ENCODE measurements at regions not wholly inside any gene's neighbourhood (a gene's known extent, or its start where the extent isn't known, plus 50 kb on each side); places are given as distances from the start of the nearest gene placed in this dataset.

GRCh38 chr21:14602382-14602958 is 56.4 kb upstream of the SAMSN1 start:
- Histone ChIP-seq H3K36me3 (ENCODE audit: control insufficient read depth, insufficient read depth, low read length) (no peaks in the 10 kb centered on the region), H3K4me1 (ENCODE audit: control insufficient read depth, insufficient read depth, low read length) (peaks cover 2% of the 10 kb centered on the region), H3K27ac (ENCODE audit: low read depth, low read length) (no peak overlapping the region), H3K9ac (ENCODE audit: low read length) (no peak overlapping the region), H3K27me3 (ENCODE audit: control insufficient read depth, insufficient read depth, low read length) (no peaks in the 10 kb centered on the region), H3K4me3 (ENCODE audit: low read length) (no peak overlapping the region)

GRCh38 chr21:14600569-14601297 is 54.6 kb upstream of the SAMSN1 start:
- Histone ChIP-seq H3K27ac (ENCODE audit: low read depth, low read length) (no peak overlapping the region), H3K4me3 (ENCODE audit: low read length) (no peak overlapping the region), H3K9ac (ENCODE audit: low read length) (no peak overlapping the region), H3K4me1 (ENCODE audit: control insufficient read depth, insufficient read depth, low read length) (peaks cover 2% of the 10 kb centered on the region), H3K27me3 (ENCODE audit: control insufficient read depth, insufficient read depth, low read length) (no peaks in the 10 kb centered on the region), H3K36me3 (ENCODE audit: control insufficient read depth, insufficient read depth, low read length) (no peaks in the 10 kb centered on the region)

GRCh38 chr21:14598065-14598464 is 52.0 kb upstream of the SAMSN1 start:
- no peaks in the 10 kb centered on the region for H3K36me3 ChIP-seq (ENCODE audit: control insufficient read depth, insufficient read depth, low read length)
- no peaks in the 10 kb centered on the region for H3K27me3 ChIP-seq (ENCODE audit: control insufficient read depth, insufficient read depth, low read length)
- H3K4me3 ChIP-seq (ENCODE audit: low read length), result no peak overlapping the region
- H3K4me1 ChIP-seq (ENCODE audit: control insufficient read depth, insufficient read depth, low read length), result peaks cover 2% of the 10 kb centered on the region
- H3K9ac ChIP-seq (ENCODE audit: low read length), result no peak overlapping the region
- H3K27ac ChIP-seq (ENCODE audit: low read depth, low read length), result no peak overlapping the region
